NCI-H2107 (cell line): ENCODE measurements at regions not wholly inside any gene's neighbourhood (a gene's known extent, or its start where the extent isn't known, plus 50 kb on each side); places are given as distances from the start of the nearest gene placed in this dataset.

Experiments used
- DNase-seq: peaks from one replicate; lab custom pipeline; 2025; lab: John Stamatoyannopoulos, UW

DNA sequence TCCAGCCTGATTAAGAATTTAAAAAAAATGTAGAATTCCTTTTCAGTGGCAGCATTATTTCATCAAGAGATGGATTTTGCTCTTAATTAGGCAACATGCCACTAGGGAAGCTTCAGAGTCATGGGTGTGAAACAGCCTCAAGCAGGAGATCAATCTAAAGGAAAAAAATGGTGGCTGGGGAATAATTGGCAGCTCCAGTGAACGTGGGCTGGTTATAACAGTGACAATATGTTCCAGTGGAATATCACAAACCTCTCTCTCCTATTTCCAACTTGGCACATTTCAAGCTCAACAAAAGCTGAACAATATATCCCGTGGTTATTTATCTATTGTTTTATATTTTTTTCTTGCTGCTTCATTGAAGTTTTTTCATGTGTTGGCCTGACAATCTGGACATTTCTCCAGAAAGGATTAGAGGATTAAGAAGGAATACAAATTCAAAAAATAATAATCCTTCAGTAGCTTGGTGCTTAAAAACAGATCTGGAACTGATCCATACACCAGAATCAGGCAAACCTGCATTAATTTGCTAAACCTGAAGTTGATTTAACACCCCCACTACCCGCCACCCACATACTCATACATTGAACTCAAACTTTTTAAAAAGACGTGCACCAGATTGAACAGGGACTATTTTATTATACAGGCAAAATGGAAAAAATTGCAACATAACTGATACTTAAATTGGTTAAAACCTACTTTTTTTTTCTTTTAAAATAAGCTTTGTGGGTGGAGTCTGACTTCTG is 255.9 kb upstream of the SPRED2 start:
- DNase-seq = no peak

DNA sequence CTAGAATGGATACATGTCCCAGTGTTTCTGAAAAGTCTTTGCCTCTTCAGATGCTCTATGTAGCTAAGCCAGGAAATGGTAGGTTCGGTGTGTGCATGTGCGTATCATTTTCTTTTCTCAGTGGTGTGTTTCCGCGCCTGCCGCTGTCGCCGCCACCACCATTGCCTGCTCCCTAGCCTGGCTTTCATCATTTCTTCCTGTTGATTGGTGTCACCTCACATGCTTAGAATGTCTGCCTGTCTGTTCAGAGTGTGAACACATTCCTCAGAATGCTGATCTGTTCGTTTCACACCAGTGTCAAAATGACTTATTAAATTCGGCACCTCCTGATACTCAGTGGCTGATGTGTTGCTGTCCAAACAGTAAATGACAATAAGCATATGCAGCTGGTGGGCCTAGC is 255.2 kb upstream of the SPRED2 start:
- no peak for DNase-seq

DNA sequence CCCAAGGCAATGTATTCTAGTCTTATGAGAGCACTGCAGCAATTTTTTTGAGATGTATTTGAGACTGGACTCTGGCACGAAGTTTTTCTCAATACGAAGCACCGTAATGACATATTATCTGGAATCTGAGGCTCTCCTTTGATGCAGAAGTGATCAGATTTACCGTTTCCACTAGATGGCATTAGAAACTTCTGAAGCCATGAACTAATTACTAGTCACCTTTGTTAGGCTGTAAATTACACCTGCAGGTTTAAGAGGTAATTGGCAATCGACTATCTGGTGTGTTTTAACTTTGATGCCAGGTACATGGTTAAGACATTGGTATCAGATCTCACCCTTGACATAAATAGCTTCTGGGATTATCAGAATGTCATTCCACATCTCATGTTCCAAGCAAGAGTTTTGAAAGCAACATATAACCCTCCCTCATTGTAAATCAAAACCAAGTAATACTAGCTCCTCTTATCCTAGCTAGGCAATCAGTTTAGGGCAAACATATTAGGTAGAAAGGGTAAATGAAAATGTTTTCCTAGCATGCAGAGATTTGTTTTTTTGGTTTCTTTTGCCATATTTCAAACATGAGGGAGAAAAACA is 254.6 kb upstream of the SPRED2 start:
- no peak for DNase-seq

DNA sequence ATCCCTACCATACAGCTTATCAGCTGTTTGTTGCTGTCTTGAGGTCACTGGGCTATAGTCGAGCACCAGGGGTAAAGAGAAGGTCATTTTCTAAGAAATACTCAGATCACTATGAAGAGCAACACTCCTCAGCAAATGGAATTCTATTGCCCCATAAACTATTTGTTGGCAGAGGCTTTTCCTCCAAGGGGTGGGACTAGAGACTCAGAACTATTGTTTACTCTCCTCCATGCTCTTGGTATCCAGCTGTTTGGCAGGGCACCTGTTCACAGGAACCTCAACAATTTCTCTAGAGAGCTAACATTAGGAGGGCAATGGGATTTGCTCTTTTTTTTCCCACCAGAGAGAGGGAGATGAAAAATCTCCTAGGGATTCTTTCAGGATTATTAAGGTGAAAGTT is 249.1 kb upstream of the SPRED2 start:
- no peak for DNase-seq

- DNase-seq = no peak
Measured at GRCh38 chr2:65678779-65679391, 246.5 kb upstream of the SPRED2 start.

- DNase-seq = no peak
Measured at GRCh38 chr2:65675350-65675749, 243.0 kb upstream of the SPRED2 start.

DNA sequence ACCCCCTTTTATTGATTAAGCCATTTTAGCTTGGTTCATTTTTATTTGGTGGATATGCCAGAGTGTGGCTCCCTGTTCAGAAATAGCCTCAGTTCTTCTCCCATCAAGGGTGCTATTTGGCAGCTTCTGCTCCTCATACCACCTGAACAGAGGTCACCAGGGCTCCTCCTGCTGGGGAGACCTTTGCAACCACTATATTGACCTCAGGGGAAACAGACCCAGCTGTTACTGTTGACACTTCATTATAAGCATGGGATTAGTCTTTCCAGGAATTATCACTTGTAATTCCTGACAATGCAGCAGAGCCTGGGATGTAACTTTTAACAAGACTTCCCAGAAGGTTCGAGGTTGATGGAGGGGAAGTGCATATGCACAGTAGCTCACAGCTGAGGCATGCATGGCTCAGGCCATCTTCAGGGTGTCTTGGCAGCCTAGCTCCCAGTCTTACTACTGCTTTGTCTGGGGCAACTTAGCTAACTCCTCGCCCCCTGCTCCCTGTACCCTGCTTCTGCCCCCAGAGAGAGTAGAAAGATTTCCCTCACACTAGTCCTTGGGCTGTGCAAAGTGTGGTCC is 239.4 kb upstream of the SPRED2 start:
- DNase-seq = no peak

DNA sequence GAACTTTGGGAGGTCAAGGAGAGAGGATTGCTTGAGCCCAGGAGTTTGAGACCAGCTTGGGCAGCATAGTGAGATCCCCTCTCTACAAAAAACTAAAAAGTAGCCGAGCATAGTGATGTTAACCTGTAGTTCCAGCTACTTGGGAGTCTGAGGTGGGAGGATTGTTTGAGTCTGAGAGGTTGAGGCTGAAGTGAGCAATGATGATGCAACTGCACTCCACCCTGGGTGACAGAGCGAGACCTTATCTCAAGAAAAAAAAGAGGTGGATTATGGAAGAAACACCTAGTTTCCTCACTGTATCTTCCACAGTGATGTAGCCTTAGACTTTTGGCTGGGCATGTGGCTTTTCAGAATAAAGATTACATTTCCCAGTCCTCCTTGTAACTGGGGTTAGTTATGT is 237.2 kb upstream of the SPRED2 start:
- no peak for DNase-seq

DNA sequence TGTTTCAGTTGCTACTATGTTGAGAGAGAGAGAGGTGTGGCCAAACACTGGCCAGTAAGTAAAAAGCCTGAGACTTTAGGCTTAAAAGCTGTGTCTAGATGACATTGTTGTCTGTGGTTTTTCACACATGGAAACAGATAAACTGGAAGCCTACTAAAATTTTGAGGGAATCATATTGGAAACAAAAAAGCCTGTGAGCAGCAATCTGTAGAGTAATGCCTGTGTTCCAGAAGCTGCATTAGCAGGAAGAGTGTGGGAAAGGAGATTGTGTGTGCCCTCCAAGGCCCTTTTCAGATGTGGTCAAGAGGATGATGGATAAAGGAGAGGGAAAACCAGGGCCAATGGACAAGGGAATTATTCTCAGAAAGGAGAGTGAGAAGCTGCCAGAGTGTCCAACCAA is 236.3 kb upstream of the SPRED2 start:
- no peak for DNase-seq

DNA sequence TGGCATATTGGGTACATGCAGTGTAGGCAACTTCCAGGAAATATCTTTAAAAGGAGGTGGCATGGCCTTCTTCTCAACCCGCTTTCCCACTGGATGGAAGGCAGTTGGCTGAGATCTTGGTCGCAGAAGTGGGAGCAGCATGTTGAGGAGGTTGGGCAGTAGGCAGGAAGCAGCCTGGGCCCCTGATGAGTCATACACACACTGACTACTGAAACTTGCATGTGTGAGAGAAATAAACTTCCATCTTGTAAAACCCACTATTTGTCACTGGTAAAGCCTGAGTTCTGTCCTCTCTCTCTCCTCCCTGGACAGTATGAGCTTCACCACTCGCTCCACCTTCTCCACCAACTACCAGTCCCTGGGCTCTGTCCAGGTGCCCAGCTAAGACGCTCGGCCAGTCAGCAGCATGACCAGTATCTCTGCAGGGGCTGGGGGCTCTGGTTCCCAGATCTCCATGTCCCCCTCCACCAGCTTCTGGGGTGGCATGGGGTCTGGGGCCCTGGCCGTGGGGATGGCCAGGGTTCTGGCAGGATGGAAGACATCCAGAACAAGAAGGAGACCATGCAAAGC is 233.8 kb upstream of the SPRED2 start:
- DNase-seq = no peak

GRCh38 chr2:65664931-65665330 is 232.5 kb upstream of the SPRED2 start:
- no peak for DNase-seq

DNA sequence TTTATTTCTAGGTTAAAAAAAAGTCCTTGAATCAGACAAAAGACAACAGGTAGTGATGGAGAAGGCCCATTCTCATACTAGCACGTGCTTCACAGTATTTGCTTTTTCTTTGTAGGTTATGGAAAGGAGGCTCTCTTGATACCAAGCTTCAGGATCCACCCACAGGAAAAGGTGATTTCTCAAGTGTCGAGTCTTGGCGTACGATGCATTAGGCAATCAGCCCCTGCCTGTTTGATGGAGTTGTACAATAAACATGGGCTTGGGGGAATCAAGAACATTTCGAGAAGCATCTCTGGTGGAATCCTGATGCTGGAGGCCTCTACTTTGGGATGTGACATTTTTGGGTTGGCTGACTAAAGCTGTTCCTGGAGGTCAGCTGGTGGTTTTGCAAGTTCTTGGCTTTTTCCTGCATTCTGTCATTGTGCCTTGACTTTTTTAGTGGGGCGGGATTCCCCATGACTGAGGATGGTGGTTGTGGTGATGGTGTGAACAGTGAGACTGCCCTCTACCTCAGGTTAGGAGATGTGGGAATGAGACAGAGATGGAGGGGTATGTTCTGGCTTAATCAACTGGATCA is 231.5 kb upstream of the SPRED2 start:
- no peak for DNase-seq

- no peak for DNase-seq
Measured at GRCh38 chr2:65662654-65663432, 230.4 kb upstream of the SPRED2 start.

DNA sequence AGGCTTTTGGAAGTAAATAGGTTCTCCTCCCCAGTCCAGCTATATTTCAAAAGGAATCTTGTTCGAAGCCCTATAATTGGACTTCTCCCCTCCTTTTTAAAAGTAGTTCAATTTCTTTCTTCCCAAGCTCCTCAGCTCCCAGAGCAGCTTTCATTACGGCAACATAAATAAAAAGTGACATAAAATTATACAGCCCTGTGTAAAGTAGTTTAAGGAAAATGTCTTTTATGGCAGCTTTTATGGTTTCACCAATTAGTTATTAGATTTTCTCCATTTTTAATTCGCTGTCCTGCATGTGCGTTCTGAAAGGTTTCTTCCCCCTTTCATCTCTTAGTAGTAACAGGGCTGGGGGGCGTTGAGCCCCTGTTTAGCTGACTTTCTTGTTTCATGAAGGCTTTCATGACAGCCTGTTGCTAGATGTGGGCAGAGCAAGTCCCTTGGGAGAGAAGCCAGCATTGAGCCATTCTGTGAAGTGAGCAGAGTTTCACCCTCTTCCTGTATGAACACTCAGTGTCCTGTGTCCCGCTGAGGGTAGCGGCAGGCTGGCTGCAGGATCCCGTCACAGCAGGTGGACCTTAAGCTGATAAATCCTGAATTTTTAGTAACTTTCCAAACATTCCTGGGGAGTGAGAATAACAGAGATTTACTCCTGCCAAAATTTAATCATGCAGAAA is 229.7 kb upstream of the SPRED2 start:
- no peak for DNase-seq

DNA sequence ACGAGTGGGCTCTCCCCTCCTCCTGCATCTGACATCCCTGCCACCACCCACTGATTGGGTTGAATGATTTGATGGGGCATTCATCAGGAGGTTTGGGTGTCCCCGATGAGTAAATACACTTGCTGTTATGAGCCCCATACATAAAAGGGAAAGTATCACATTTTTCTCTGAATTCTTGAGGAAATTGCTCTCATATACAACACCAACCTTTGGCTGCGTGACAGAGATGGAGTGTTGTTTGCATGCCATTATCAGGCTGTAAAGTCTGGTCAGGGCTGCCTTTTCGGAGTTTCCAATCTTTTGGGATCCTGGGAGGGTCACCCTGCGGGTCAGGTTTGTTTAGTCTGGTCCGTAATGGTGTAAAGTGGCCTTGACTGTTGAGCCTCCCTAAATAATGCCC is 227.9 kb upstream of the SPRED2 start:
- no peak for DNase-seq

GRCh38 chr2:65658881-65659280 is 226.5 kb upstream of the SPRED2 start:
- DNase-seq = no peak

DNA sequence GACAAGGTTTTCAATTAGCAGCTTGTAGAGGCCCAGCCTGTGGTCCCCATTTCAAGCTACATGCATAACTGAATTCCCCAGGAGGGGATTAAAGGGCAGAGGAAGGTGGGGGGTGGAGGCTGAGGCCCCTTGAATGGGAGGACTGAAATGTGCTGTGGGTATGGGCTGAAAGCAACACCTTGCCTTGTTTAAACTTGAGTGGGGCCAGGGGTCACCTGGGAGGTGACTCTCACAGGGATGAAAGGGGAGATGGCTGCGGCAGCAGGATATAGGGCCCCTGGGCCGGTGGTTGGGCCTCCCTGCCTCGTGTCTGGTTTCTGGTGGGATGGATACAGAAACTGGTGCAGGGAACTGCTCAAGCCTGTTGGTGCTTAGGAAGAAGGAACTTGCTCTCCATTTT is 225.9 kb upstream of the SPRED2 start:
- no peak for DNase-seq

DNA sequence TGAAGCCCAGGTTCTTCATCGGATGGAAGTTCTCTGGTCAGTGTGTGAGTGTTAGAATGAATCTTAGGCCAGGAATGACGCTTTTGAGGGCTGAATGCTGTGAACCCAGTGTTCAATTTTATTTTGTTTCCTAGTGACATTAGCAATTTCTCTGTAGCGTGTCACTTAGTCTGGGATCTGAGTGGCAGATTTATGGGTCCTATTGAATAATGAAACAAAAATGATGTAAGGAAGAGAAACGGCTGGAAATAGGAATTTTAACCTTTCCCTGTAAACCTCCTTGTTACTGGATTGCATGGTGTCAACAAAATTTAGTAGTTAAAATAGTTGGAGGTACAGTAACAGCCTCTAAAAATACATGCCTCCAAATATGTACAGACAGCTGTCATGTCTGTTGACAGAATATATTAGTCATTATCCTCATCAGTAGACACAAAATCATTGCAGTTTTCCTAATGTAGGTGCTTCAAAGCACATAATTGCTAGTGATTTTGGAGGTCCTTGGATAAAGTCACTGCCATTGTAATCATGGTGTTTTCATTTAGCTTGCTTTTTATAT is 223.8 kb upstream of the SPRED2 start:
- no peak for DNase-seq

GRCh38 chr2:65655000-65655399 is 222.6 kb upstream of the SPRED2 start:
- DNase-seq = no peak

DNA sequence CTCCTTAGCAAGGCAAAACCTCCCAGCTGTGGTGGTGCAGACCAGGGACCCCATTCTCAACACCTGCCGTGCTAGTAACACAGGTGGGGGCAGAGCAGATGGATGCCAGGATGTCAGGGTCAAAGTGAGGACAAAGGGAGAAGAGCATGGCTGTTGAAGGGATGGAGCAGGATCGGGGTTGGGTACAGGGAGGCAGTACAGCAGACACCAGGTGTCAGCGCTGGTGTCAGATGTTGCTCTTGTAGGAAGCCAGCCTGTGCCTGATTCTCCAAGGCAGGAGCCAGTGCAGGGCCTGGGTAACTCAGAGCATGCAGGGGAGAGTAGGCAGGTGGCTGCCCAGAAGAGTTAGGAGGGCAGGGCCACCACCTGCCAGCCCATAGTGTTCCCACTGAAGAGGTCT is 222.1 kb upstream of the SPRED2 start:
- no peak for DNase-seq

GRCh38 chr2:65652066-65652465 is 219.7 kb upstream of the SPRED2 start:
- no peak for DNase-seq
